Colonic mucosa (tissue), 4 donors: ENCODE measurements at regions not wholly inside any gene's neighbourhood (a gene's known extent, or its start where the extent isn't known, plus 50 kb on each side); places are given as distances from the start of the nearest gene placed in this dataset.

Experiments used
- DNase-seq: peaks from one replicate; pipeline ENCODE4 v3.0.0-alpha.2; 2020
- H3K27ac ChIP-seq: fragments of 200-600 bp; one replicate; pipeline ENCODE4 v1.8.0; 2021
- H3K27me3 ChIP-seq: fragments of 200-600 bp; one replicate; pipeline ENCODE4 v1.8.0; 2021
- H3K36me3 ChIP-seq: fragments of 200-600 bp; one replicate; pipeline ENCODE4 v1.8.0; 2021
- H3K4me1 ChIP-seq: fragments of 200-600 bp; one replicate; pipeline ENCODE4 v1.8.0; 2021; ENCODE audit warnings: mild to moderate bottlenecking
- H3K4me3 ChIP-seq: fragments of 200-600 bp; one replicate; pipeline ENCODE4 v1.8.0; 2021
- H3K9ac ChIP-seq, 2 donors: one replicate each; pipeline ENCODE4 v1.7.0; 2013; ENCODE audit warnings: control low read depth in 2 of 2, low read depth in 2 of 2, low read length in 2 of 2
- H3K9me3 ChIP-seq: fragments of 200-600 bp; one replicate; pipeline ENCODE4 v1.8.0; 2021
- intact Hi-C: fragments of 100-400 bp; cut with DNase I; formaldehyde crosslinking; loops from one replicate; pipeline ENCODE4 v1.14.1; 2022
- TF ChIP-seq, protein P1 (sequence below): fragments of 200-600 bp; IDR thresholded peaks from one replicate; pipeline ENCODE4 v1.8.0; 2022; ENCODE audit warnings: antibody characterized with exemption, mild to moderate bottlenecking
- donor health status: healthy.
- donor health status: DM: no; HTN: no; CAD: no.
- donor health status: DM: no; HTN: no; CAD: no.

DNA sequence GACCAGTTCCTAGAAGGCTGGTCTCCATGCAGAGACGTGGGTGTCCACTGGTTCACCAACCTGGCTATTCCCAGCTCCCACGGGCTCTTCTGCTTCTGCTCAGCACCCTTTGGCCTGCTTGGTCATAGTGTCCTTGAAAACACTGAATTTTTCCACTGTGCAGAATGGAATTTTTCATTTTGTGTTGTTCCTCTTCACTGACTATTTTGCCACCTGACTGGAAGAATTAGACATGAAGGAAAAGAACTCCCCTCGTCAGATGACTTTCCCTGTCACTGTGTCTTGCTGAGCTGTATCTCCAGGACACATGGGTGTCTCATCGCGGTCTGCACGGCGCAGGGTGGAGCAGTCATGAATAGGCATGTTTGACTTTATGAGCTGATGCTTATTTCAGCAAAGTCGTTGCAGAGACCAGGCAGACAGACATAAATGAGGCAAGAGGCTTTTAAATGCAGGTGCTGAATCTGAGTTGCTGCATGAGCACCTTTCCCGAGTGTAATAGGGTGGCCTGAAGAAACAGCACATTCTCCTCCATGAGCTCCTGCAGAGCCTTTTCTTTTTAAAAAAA, 50.2 kb upstream of the SEMA4D start:
- no peaks in the 10 kb centered on the region for H3K27me3 ChIP-seq
- H3K9ac ChIP-seq: no peak overlapping the region
- intact Hi-C loops: loop anchor here (5.0 kb wide), 1 partner anchor 226 kb away; no protein-coding TSS in a partner anchor
- H3K27ac ChIP-seq: no peak overlapping the region
- DNase-seq: no peak
- no peaks in the 10 kb centered on the region for H3K9me3 ChIP-seq
- TF ChIP-seq, protein P1, sequence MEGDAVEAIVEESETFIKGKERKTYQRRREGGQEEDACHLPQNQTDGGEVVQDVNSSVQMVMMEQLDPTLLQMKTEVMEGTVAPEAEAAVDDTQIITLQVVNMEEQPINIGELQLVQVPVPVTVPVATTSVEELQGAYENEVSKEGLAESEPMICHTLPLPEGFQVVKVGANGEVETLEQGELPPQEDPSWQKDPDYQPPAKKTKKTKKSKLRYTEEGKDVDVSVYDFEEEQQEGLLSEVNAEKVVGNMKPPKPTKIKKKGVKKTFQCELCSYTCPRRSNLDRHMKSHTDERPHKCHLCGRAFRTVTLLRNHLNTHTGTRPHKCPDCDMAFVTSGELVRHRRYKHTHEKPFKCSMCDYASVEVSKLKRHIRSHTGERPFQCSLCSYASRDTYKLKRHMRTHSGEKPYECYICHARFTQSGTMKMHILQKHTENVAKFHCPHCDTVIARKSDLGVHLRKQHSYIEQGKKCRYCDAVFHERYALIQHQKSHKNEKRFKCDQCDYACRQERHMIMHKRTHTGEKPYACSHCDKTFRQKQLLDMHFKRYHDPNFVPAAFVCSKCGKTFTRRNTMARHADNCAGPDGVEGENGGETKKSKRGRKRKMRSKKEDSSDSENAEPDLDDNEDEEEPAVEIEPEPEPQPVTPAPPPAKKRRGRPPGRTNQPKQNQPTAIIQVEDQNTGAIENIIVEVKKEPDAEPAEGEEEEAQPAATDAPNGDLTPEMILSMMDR: no peak
- H3K4me3 ChIP-seq: no peak overlapping the region
- H3K36me3 ChIP-seq: no peaks in the 10 kb centered on the region
- no peaks in the 10 kb centered on the region for H3K4me1 ChIP-seq
